ENCODE measurements at regions not wholly inside any gene's neighbourhood (a gene's known extent, or its start where the extent isn't known, plus 50 kb on each side); places are given as distances from the start of the nearest gene placed in this dataset.

- POLR2A ChIA-PET: no interaction called here
- Histone ChIP-seq H3K9me3 (ENCODE audit: control insufficient read depth, insufficient read depth, low read depth, low read length) (peaks cover 6% of the 10 kb centered on the region), H3K27ac (ENCODE audit: low read length) (no peak overlapping the region), H3K4me3 (ENCODE audit: low read depth in 2 of 2, low read length in 2 of 2) (no peak overlapping the region), H3K36me3 (ENCODE audit: control insufficient read depth, insufficient read depth, low read length) (no peaks in the 10 kb centered on the region), H3K27me3 (ENCODE audit: control insufficient read depth, insufficient read depth, low read length) (no peaks in the 10 kb centered on the region), H3K4me1 (ENCODE audit: control insufficient read depth, insufficient read depth, low read length) (no peaks in the 10 kb centered on the region)
- in situ Hi-C loops (cut with HindIII; ENCODE audit: low pct_unique_long_range_greater_than_20kb, low sequenced_read_pairs): no loop called here
- ATAC-seq: no peak
- CTCF ChIA-PET: no interaction called here
- no peak for DNase-seq (ENCODE audit: low read depth, low spot score)
- no TSS peak for BruUV-seq (replicated peaks)
- TF ChIP-seq SIN3A (IDR thresholded peaks at IDR 0.05; ENCODE audit: borderline replicate concordance, insufficient read depth, low read depth, low read length) (no peak), REST (IDR thresholded peaks at IDR 0.05; ENCODE audit: insufficient read depth in 1 of 2, low read depth in 2 of 2, low read length in 1 of 2) (no peak), POLR2AphosphoS5 (IDR thresholded peaks at IDR 0.05; ENCODE audit: low read depth, low read length) (no peak), CTCF (IDR thresholded peaks at IDR 0.05) (no peak), TCF7L2 (IDR thresholded peaks at IDR 0.05; ENCODE audit: low read depth, low read length) (no peak)
- intact Hi-C loops (cut with micrococcal nuclease; ENCODE audit: unreplicated experiment): no loop called here
These were observed 1817.6 kb upstream of the C9orf72 start for GRCh38 chr9:29390859-29391258.

GRCh38 chr9:29393064-29393463 lies 1819.8 kb upstream of the C9orf72 start:
- Histone ChIP-seq H3K36me3 (ENCODE audit: control insufficient read depth, insufficient read depth, low read length) (no peaks in the 10 kb centered on the region), H3K27me3 (ENCODE audit: control insufficient read depth, insufficient read depth, low read length) (no peaks in the 10 kb centered on the region), H3K9me3 (ENCODE audit: control insufficient read depth, insufficient read depth, low read depth, low read length) (peaks cover under 1% of the 10 kb centered on the region; the same call in 1 of the 2 replicates), H3K27ac (ENCODE audit: low read length) (no peak overlapping the region), H3K4me1 (ENCODE audit: control insufficient read depth, insufficient read depth, low read length) (no peaks in the 10 kb centered on the region), H3K4me3 (ENCODE audit: low read depth in 2 of 2, low read length in 2 of 2) (no peak overlapping the region)
- intact Hi-C loops (cut with micrococcal nuclease; ENCODE audit: unreplicated experiment): no loop called here
- no peak for TF ChIP-seq TCF7L2 (IDR thresholded peaks at IDR 0.05; ENCODE audit: low read depth, low read length)
- TF ChIP-seq POLR2AphosphoS5 (IDR thresholded peaks at IDR 0.05; ENCODE audit: low read depth, low read length): no peak
- no peak for TF ChIP-seq CTCF (IDR thresholded peaks at IDR 0.05)
- no peak for TF ChIP-seq REST (IDR thresholded peaks at IDR 0.05; ENCODE audit: insufficient read depth in 1 of 2, low read depth in 2 of 2, low read length in 1 of 2)
- TF ChIP-seq SIN3A (IDR thresholded peaks at IDR 0.05; ENCODE audit: borderline replicate concordance, insufficient read depth, low read depth, low read length): no peak
- BruUV-seq (replicated peaks): no TSS peak
- DNase-seq (ENCODE audit: low read depth, low spot score): no peak
- in situ Hi-C loops (cut with HindIII; ENCODE audit: low pct_unique_long_range_greater_than_20kb, low sequenced_read_pairs): no loop called here
- POLR2A ChIA-PET: no interaction called here
- ATAC-seq: no peak
- CTCF ChIA-PET: no interaction called here
